IPS DF 4.7 (cell line): ENCODE measurements at regions not wholly inside any gene's neighbourhood (a gene's known extent, or its start where the extent isn't known, plus 50 kb on each side); places are given as distances from the start of the nearest gene placed in this dataset.
"Not testable (repeated sequence)": the region's sequence is repeated elsewhere in the genome, so short reads cannot be mapped to it uniquely, and the experiment has no call there.

Experiments
- DNase-seq: peaks from one replicate; pipeline ENCODE4 v3.0.0-alpha.2; 2013; ENCODE audit warnings: low spot score; ENCODE audit errors: extremely low read depth

GRCh38 chr4:134727696-134728095 is 526.1 kb upstream of the PABPC4L start:
- no peak for DNase-seq

DNA sequence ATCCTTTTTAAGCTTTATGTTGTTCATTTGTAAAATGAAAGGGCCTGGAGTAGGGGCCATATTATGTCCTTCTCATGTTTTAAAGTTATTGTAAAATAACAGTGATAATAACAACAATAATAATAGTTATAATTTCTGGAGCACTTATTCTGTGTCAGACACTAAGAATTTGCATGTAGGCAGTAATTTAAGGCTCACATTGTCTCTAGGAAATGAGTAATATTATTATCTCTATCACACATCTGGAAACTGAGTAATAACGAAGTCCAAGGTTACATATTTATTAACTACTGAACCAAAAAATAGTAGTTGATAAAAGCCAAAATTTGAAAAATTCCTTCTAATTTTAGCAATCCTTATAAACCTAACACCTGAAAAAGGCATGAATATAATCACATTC is 520.7 kb upstream of the PABPC4L start:
- no peak for DNase-seq

- no peak for DNase-seq
Measured at GRCh38 chr4:134720030-134720429, 518.4 kb upstream of the PABPC4L start.

GRCh38 chr4:134708616-134709015 is 507.0 kb upstream of the PABPC4L start:
- no peak for DNase-seq

GRCh38 chr4:134708026-134708425 is 506.4 kb upstream of the PABPC4L start:
- no peak for DNase-seq

GRCh38 chr4:134702374-134702773 is 500.8 kb upstream of the PABPC4L start:
- DNase-seq, result no peak

GRCh38 chr4:134700251-134700650 is 498.7 kb upstream of the PABPC4L start:
- DNase-seq, result no peak

GRCh38 chr4:134698831-134699230 is 497.2 kb upstream of the PABPC4L start:
- DNase-seq, result not testable (repeated sequence)

DNA sequence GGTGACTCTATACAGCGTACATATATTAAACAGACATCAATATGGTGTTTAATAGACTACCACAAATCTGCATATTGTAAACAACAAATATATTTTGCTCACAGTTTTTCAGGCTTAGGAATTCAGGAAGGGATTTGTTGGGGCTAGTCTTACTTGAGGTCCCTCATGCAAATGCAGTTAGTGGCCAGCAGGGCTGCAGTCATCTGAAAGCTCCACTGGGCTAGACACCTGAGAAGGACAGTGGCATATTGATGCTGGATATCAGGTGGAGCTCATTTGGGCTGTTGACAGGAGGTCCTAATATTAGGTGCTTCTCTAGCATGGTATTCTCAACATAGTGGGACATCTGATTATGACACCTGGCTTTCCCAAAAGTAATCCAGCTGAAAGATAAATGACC is 493.8 kb upstream of the PABPC4L start:
- DNase-seq, result no peak

DNA sequence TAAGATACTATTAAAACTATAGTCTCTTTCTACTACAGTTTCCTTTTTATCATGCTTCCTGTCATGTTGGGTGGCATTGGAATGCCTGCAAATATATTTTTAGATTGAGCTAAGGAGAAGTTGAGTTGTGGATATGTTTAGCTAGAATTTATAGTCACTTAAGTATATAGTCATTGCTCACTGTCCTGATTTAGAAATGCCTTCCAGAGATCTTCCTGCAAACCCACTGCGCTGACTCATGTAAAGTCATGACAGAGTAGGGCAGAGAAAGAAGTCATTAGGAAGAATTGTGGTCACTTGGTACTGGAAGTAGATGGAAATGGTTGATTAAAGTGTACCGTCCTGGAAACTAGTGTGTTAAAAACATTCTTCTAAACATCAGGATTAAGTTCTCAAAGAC is 490.3 kb upstream of the PABPC4L start:
- DNase-seq, result no peak

DNA sequence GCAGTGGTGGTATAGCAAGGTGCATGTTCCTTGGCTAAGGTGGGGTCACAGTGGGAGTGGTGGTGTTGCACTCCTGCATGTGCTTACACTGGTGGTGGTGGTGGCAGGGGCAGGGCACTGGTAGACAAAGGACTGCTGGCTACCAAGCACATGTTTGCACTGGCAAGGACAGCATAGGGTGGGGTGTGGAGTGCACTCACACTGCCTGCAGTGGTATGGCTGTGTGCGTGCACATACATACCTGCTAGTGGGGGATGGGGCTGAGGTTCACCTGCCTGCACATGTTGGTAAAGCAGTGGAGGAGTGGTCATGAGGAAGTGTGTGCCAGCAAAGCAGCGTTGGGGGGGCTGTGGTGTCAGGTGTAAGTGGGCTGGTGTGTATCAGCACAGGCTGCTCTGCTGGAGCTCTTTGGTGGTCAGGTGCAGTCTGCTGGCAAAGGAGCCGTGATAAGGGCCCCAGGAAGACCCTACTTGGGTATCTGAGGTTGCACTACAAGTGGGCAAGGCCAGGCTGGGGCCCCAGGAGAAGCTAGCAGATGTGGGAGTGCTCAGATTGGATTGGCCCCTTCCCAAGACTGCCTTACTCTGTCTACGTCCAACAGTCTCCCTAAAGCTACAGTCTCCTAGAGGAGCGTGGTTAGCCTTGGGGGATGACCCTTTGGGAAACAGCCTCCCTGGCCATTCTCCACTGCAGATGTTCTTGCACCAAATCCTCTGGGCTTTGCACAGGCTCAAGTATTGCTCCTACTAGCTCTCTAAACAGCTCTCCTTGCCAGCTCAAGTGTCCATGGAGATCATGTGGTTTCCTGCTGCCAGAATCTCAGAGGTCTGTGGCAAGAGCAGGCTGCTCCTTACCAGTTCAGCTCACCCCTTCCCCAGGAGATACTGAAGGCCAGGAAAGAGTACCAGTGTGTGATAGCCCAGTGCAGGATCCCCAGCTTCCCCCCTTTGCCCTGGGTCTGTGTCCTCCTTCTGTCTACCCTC is 486.3 kb upstream of the PABPC4L start:
- DNase-seq, result no peak

- DNase-seq, result no peak
Measured at GRCh38 chr4:134677209-134677814, 475.7 kb upstream of the PABPC4L start.

- DNase-seq, result no peak
Measured at GRCh38 chr4:134668237-134668636, 466.6 kb upstream of the PABPC4L start.

- DNase-seq, result no peak
Measured at GRCh38 chr4:134666640-134667039, 465.1 kb upstream of the PABPC4L start.

GRCh38 chr4:134665429-134665828 is 463.8 kb upstream of the PABPC4L start:
- no peak for DNase-seq

GRCh38 chr4:134663742-134664141 is 462.2 kb upstream of the PABPC4L start:
- DNase-seq, result no peak

DNA sequence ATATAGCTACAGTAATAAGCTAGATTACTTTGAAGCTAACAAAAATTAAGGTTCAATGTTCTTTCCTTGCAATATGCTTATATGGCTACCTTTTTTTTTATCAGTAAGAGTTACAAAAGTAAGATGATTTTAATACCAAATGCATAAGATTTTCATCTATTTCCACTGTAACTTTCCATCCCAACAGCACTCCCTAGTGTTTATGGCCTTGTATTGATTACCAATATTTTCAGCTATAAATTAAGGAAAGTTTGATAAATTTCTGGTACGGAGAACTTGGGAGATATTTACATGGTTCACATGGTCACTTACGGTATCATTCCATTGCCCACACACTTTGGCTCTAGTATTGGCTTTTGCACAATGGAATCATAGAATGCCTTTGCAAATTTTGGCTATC is 448.9 kb upstream of the PABPC4L start:
- DNase-seq, result no peak

GRCh38 chr4:134645778-134646177 is 444.2 kb upstream of the PABPC4L start:
- no peak for DNase-seq

GRCh38 chr4:134636338-134637051 is 434.9 kb upstream of the PABPC4L start:
- no peak for DNase-seq

DNA sequence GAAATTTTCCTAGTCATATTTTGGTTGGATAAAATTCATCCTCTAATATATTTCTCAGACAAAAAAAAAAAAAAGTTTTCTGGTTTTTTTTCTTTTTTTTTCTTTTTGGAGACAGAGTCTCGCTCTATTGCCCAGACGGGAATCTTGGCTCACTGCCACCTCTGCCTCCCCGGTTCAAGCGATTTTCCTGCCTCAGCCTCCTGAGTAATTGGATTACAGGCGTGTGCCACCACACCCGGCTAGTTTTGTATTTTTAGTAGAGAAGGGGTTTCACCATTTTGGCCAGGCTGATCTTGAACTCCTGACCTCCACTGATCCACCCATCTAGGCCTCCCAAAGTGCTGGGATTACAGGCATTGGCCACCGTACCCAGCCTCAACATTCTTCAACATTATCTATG is 432.7 kb upstream of the PABPC4L start:
- DNase-seq, result no peak

DNA sequence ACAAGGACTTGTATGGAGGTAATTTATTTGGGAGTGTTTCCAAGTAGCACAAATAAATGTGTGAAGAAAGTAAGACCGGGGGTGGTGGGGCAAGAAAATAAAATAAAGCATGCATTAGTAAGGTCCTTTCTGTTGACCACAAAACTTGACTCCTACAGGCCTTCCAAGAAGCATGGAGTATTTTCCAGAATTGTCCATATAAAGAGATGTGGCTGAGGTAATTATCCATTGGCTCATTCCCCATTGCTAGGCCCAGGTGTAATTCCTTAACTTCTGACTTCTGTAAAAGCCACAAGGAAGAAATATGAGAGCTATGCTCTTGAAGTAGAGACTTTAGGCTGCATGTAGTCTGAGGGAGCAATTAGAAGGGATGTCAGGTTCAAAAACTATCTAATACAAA is 430.5 kb upstream of the PABPC4L start:
- DNase-seq, result no peak

- DNase-seq, result no peak
Measured at GRCh38 chr4:134628066-134628465, 426.5 kb upstream of the PABPC4L start.
